DMS153 treated with DMSO at 0.1 percent for 48 hours (cell line): ENCODE measurements at regions not wholly inside any gene's neighbourhood (a gene's known extent, or its start where the extent isn't known, plus 50 kb on each side); places are given as distances from the start of the nearest gene placed in this dataset.
"Not testable (repeated sequence)": the region's sequence is repeated elsewhere in the genome, so short reads cannot be mapped to it uniquely, and the experiment has no call there.

Experiments
- DNase-seq: peaks from one replicate; lab custom pipeline; 2025; ENCODE audit not compliant: unreplicated experiment; lab: John Stamatoyannopoulos, UW

GRCh38 chr14:105581551-105582341 is 55.4 kb downstream of the TMEM121 start:
- no peak for DNase-seq

- no peak for DNase-seq
These were observed 56.3 kb downstream of the TMEM121 start for GRCh38 chr14:105582639-105583038.

- DNase-seq: not testable (repeated sequence)
These were observed 57.5 kb downstream of the TMEM121 start for GRCh38 chr14:105583914-105584313.

GRCh38 chr14:105585290-105585689 is 58.9 kb downstream of the TMEM121 start:
- not testable (repeated sequence) for DNase-seq

GRCh38 chr14:105585722-105586121 is 59.3 kb downstream of the TMEM121 start:
- DNase-seq: not testable (repeated sequence)

DNA sequence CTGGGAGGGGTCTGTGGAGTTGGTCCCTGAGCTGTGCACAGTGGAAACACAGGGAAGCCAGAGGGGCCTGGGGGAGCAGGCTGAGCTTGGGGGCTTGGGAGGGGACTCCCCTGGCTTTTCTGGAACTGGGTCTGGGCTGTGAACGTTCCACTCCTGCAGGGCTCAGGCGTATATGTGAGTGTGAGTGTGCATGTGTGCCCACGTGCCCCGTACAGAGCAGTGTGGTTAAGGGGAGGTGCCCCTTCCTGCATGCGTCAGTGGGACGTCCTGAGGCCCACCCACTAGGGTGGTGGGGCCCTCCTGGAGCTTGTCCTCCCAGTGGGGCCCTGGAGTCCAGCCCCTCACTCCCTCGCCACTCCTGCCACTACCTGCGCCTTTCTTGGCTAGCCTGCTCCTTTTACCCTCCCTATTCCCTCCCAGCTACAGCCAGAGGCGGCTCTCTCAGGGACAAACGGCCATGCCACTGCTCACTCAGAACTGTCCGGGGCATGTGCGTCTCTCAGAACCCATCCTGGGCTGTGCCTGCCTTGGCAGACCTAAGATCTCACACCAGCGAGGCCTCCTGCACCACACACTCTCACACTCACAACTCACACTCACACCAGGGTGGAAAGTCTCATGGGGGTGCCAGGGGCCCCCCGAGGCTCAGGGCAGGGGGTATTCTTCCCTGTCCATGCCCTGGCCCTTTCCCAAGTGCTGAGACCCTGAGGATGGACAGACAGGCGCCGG is 59.9 kb downstream of the TMEM121 start:
- DNase-seq: not testable (repeated sequence)

DNA sequence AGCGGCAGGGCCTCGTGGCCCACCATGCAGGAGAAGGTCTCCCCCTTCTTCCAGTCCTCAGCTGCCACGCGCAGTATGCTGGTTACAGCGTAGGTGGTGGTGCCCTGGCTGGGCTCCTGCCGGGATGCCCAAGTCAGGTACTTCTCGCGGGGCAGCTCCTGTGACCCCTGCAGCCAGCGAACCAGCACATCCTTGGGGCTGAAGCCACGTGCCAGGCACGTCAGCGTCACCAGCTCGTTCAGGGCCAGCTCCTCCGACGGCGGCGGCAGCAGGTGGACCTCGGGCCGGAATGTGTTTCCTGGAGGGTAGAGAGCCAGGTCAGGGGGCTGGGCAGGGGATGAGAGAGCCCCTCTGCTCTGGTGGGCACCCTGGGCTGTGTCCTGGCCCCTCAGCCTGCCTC is 60.7 kb downstream of the TMEM121 start:
- not testable (repeated sequence) for DNase-seq

GRCh38 chr14:105587482-105588235 is 61.3 kb downstream of the TMEM121 start:
- DNase-seq: not testable (repeated sequence)

DNA sequence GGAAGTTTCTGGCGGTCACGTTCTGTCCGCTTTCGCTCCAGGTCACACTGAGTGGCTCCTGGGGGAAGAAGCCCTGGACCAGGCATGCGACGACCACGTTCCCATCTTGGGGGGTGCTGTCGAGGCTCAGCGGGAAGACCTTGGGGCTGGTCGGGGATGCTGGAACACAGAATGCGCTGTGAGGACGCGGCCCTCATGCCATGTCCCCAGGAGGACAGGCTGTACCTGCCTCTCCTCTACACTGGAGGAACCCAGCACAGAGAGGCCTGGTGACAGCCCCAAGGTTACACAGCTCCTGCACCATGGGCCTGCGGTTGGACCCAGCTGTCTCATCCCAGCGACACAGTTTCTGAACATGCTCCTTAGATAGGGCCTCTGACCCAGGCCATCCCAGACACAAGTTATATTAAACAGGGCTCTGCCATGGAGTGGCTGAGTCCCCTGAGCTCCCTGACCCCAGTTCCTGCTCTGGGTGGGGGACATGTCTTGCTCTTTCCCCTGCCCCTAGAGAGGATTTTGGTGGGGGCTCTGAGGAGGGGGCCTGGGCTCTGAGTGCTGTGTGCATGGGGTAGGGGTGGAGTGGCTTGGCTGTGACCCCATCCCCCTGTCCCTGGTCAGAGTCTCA is 62.0 kb downstream of the TMEM121 start:
- DNase-seq: no peak

DNA sequence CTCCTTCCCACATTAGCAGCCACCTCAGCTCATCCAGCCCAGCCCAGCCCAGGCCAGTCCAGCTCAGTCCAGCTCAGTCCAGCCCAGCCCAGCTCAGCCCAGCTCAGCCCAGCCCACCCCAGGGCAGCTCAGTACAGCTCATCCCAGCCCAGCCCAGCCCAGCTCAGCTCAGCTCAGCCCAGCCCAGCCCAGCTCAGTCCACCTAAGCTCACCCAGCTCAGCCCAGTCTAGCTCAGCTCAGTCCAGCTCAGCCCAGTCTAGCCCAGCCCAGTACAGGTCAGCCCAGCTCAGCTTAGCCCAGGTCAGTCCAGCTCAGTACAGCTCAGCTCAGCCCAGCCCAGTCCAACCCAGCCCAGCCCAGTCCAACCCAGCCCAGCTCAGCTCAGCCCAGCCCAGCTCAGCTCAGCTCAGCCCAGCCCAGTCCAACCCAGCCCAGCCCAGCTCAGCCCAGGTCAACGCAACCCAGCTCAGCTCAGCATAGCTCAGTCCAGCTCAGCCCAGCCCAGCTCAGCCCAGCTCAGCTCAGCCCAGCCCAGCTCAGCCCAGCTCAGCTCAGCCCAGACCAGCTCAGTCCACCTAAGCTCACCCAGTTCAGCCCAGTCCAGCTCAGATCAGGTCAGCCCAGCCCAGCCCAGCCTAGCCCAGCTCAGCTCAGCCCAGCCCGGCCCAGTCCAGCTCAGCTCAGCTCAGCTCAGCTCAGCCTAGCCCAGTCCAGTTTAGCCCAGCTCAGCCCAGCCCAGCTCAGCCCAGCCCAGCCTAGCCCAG is 63.0 kb downstream of the TMEM121 start:
- no peak for DNase-seq

DNA sequence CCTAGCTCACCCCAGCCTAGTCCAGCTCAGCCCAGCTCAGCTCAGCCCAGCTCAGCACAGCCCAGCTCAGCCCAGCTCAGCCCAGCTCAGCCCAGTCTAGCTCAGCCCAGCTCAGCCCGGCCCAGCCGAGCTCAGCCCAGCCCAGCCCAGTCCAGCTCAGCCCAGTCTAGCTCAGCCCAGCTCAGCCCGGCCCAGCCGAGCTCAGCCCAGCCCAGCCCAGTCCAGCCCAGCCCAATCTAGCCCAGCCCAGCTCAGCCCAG is 63.5 kb downstream of the TMEM121 start:
- not testable (repeated sequence) for DNase-seq

- no peak for DNase-seq
These were observed 64.7 kb downstream of the TMEM121 start for GRCh38 chr14:105591052-105591451.

GRCh38 chr14:105591792-105592341 is 65.5 kb downstream of the TMEM121 start:
- not testable (repeated sequence) for DNase-seq

GRCh38 chr14:105592646-105593045 is 66.3 kb downstream of the TMEM121 start:
- DNase-seq: not testable (repeated sequence)

DNA sequence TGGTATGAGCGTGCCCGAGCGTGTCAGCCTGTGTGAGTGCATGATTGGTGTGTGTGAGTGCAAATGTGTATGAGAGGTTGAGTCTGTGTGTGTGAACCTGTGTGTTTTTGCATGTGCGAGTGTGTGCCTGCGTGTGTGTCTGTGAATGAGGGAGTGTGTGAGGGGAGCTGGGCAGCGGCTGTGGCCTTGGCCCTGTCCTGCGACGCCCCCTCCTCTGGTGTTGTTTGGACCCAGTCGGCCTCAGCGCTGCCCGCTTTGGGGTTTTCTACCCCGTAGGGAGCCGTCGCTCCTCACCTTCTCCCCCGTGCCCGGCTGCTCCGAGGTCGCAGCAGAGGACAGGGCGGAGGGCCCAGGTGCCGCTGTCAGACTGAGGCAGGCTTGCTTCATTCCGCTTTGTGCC is 69.0 kb downstream of the TMEM121 start:
- not testable (repeated sequence) for DNase-seq

DNA sequence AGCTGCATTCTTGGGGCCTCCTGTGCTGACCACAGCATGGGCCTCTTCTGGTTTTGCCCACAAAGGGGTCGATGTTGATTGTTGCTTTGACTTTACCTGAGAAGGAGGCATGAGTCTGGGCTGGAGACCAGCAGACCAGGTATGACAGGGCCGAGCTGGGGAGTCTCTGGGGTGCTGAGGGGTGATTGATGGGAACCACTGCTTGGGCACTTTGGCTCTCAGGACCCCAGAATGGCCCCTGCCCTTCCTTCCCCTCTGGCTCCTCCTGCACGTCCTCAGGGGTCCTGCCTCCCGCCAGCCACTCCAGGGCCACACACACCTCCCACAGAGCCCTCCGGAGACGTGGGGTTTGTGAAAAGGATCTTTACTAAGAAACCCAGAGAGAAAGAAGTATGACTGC is 70.0 kb downstream of the TMEM121 start:
- not testable (repeated sequence) for DNase-seq

- not testable (repeated sequence) for DNase-seq
These were observed 71.8 kb downstream of the TMEM121 start for GRCh38 chr14:105598040-105598763.

- not testable (repeated sequence) for DNase-seq
These were observed 72.7 kb downstream of the TMEM121 start for GRCh38 chr14:105598925-105599586.
